ENCODE measurements at regions not wholly inside any gene's neighbourhood (a gene's known extent, or its start where the extent isn't known, plus 50 kb on each side); places are given as distances from the start of the nearest gene placed in this dataset.

DNA sequence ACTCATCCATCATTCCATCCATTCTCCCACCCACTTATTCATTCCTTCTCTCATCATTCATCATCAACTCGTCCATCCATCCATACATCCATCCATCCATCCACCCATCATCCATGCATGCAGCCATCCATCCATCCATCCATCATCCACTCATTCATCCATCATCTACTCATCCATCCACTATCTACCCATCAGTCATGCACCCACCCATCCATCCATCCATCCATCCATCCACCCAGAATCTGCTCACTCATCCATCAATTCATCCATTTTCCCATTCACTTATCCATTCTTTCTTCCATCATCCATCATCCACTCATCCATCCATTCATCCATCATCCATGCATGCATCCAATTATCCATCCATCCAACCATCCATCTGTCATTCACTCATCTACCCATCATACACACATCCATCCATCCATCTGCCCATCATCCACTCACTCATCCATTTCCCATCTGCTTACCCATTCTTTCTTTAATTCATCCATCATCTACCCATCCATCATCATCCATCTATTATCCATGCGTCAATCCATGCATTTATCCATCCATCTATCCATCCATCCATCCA lies 107.1 kb upstream of the WSCD2 start:
- no peaks in the 10 kb centered on the region for H3K4me1 ChIP-seq (ENCODE audit: control insufficient read depth, low read depth, low read length)
- H3K56ac ChIP-seq (ENCODE audit: low read length) = no peak overlapping the region
- H3K79me1 ChIP-seq (ENCODE audit: low read length) = no peaks in the 10 kb centered on the region
- WGBS (ENCODE audit: extremely low coverage, insufficient coverage, low lambda C conversion rate) = 100% methylated on average over 2 of the region's 2 CpGs
- no peaks in the 10 kb centered on the region for H3K27me3 ChIP-seq (ENCODE audit: insufficient read depth, low read length, poor library complexity)
- DNase-seq = no peak
- no peak overlapping the region for H2AK5ac ChIP-seq (ENCODE audit: low read length)
- no peak overlapping the region for H3K27ac ChIP-seq (ENCODE audit: low read depth, low read length)
- no peak overlapping the region for H4K5ac ChIP-seq (ENCODE audit: low read length)
- H3K36me3 ChIP-seq (ENCODE audit: control insufficient read depth, insufficient read depth, low read length) = no peaks in the 10 kb centered on the region
- no peak overlapping the region for H3K9ac ChIP-seq (ENCODE audit: low read length)
- H3K79me2 ChIP-seq (ENCODE audit: control insufficient read depth, insufficient read depth, low read length) = no peaks in the 10 kb centered on the region
- H2BK15ac ChIP-seq (replicated peaks; ENCODE audit: low read depth) = no peak overlapping the region
- H3K4me2 ChIP-seq (ENCODE audit: low read length) = no peak overlapping the region
- H3K23ac ChIP-seq (ENCODE audit: low read length) = no peak overlapping the region
- H2BK120ac ChIP-seq (ENCODE audit: low read depth, low read length) = no peak overlapping the region
- H3K4me3 ChIP-seq (ENCODE audit: low read length) = no peak overlapping the region
- H3K18ac ChIP-seq (ENCODE audit: low read length) = no peak overlapping the region
- no peak overlapping the region for H3K4ac ChIP-seq (ENCODE audit: low read depth, low read length)
- no peak overlapping the region for H4K8ac ChIP-seq (ENCODE audit: low read depth, low read length)
- no peak overlapping the region for H2BK5ac ChIP-seq (ENCODE audit: low read length)

DNA sequence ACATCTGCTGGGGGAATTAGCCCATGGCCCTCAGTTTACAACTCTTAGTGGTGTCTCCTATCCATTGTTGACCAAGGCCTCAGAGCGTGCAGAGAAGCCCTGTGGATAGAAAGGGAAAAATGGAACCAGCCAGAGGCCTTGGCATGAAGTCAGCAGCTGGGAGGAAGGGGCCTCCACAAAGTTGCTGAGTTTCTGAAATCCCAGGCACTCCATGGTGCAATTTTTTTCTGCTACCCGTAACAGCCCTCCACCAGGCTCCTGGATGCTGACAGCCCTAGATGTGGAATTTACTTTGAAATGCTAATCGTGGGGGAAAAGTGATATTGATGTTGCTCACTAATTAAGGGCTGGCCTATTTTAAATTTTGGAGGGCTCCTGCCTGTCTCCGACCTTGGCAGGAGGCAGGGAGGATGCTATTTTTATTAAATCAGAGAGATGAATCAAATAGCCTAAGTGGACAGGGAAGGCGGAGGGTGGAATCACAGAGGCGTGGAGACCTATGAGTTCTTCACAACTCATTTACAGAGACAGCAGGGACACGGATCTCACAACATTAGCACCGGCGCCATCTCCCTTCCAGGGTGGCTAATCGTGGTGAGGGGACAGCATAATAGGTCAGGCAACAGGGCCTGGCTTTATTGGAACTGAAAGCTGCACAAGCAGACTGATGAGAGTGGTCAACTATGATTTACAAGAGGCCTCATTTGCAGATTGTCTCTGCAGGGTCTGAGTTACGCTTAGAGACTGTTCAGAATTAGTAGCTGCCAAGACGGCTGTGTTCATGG lies 99.8 kb upstream of the WSCD2 start:
- H3K4me2 ChIP-seq (ENCODE audit: low read length) = no peak overlapping the region
- H2BK120ac ChIP-seq (ENCODE audit: low read depth, low read length) = no peak overlapping the region
- H4K8ac ChIP-seq (ENCODE audit: low read depth, low read length) = no peak overlapping the region
- H3K27ac ChIP-seq (ENCODE audit: low read depth, low read length) = no peak overlapping the region
- peak; percentile 70 for DNase-seq
- no peak overlapping the region for H3K23ac ChIP-seq (ENCODE audit: low read length)
- H3K9ac ChIP-seq (ENCODE audit: low read length) = no peak overlapping the region
- no peaks in the 10 kb centered on the region for H3K27me3 ChIP-seq (ENCODE audit: insufficient read depth, low read length, poor library complexity)
- no peak overlapping the region for H3K56ac ChIP-seq (ENCODE audit: low read length)
- no peak overlapping the region for H3K4ac ChIP-seq (ENCODE audit: low read depth, low read length)
- no peaks in the 10 kb centered on the region for H3K36me3 ChIP-seq (ENCODE audit: control insufficient read depth, insufficient read depth, low read length)
- H3K79me1 ChIP-seq (ENCODE audit: low read length) = no peaks in the 10 kb centered on the region
- no CpG with 5 or more reads among the region's 12 CpGs for WGBS (ENCODE audit: extremely low coverage, insufficient coverage, low lambda C conversion rate)
- H2AK5ac ChIP-seq (ENCODE audit: low read length) = no peak overlapping the region
- no peak overlapping the region for H2BK15ac ChIP-seq (replicated peaks; ENCODE audit: low read depth)
- no peak overlapping the region for H3K18ac ChIP-seq (ENCODE audit: low read length)
- H3K79me2 ChIP-seq (ENCODE audit: control insufficient read depth, insufficient read depth, low read length) = no peaks in the 10 kb centered on the region
- H3K4me3 ChIP-seq (ENCODE audit: low read length) = no peak overlapping the region
- H4K5ac ChIP-seq (ENCODE audit: low read length) = no peak overlapping the region
- no peak overlapping the region for H2BK5ac ChIP-seq (ENCODE audit: low read length)
- H3K4me1 ChIP-seq (ENCODE audit: control insufficient read depth, low read depth, low read length) = peaks cover 6% of the 10 kb centered on the region

DNA sequence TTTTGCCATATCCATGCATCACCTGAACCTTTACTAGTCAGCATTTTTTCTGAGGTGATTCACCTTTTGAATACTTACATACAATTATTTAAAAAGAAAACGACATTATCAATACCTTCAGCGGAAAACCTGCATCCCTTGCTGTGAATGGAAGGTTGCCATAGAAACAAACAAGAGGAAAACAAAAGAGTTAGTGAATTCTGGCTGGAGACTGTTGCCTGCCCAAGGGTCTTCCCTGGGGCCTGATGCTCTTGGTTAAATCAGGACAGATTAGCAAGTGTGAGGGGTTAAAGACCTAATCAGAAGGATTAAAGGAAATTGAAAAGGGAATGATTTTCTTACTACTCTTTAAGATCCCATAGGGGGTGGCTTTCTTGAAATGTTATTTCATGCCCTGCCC lies 96.0 kb upstream of the WSCD2 start:
- Histone ChIP-seq H3K27ac (ENCODE audit: low read depth, low read length) (no peak overlapping the region), H3K79me2 (ENCODE audit: control insufficient read depth, insufficient read depth, low read length) (no peaks in the 10 kb centered on the region), H3K56ac (ENCODE audit: low read length) (no peak overlapping the region), H3K4ac (ENCODE audit: low read depth, low read length) (no peak overlapping the region), H3K27me3 (ENCODE audit: insufficient read depth, low read length, poor library complexity) (no peaks in the 10 kb centered on the region), H2BK120ac (ENCODE audit: low read depth, low read length) (no peak overlapping the region), H2BK15ac (replicated peaks; ENCODE audit: low read depth) (no peak overlapping the region), H3K18ac (ENCODE audit: low read length) (no peak overlapping the region), H3K79me1 (ENCODE audit: low read length) (no peaks in the 10 kb centered on the region), H3K4me1 (ENCODE audit: control insufficient read depth, low read depth, low read length) (peaks cover 6% of the 10 kb centered on the region), H2AK5ac (ENCODE audit: low read length) (no peak overlapping the region), H4K5ac (ENCODE audit: low read length) (no peak overlapping the region), H3K4me2 (ENCODE audit: low read length) (no peak overlapping the region), H2BK5ac (ENCODE audit: low read length) (no peak overlapping the region), H3K36me3 (ENCODE audit: control insufficient read depth, insufficient read depth, low read length) (no peaks in the 10 kb centered on the region), H4K8ac (ENCODE audit: low read depth, low read length) (no peak overlapping the region), H3K4me3 (ENCODE audit: low read length) (no peak overlapping the region), H3K9ac (ENCODE audit: low read length) (no peak overlapping the region), H3K23ac (ENCODE audit: low read length) (no peak overlapping the region)
- WGBS (ENCODE audit: extremely low coverage, insufficient coverage, low lambda C conversion rate) = no CpG with 5 or more reads among the region's 2 CpGs
- DNase-seq = peak; percentile 93

DNA sequence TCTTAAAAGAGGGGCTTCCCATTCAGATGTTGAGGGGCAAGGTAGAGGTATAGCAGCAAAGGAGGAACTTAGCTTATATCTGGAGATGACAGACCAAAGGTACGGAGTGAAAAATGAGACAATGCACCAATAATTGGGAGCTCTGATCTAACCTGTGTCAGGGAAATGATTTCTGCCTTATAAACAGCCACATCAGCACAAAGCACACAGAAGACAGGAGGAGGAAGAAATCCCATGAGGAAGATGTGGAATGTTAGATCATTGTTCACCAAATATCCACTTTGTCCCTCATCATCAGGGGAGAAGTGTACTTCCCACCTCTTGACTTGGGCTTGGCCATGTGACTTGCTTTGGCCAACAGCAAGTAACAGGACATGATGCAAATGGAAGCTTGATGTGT lies 93.7 kb upstream of the WSCD2 start:
- Histone ChIP-seq H4K5ac (ENCODE audit: low read length) (no peak overlapping the region), H3K79me2 (ENCODE audit: control insufficient read depth, insufficient read depth, low read length) (no peaks in the 10 kb centered on the region), H2BK120ac (ENCODE audit: low read depth, low read length) (no peak overlapping the region), H3K23ac (ENCODE audit: low read length) (no peak overlapping the region), H3K9ac (ENCODE audit: low read length) (no peak overlapping the region), H2AK5ac (ENCODE audit: low read length) (no peak overlapping the region), H3K27ac (ENCODE audit: low read depth, low read length) (no peak overlapping the region), H3K4ac (ENCODE audit: low read depth, low read length) (no peak overlapping the region), H3K27me3 (ENCODE audit: insufficient read depth, low read length, poor library complexity) (no peaks in the 10 kb centered on the region), H3K4me2 (ENCODE audit: low read length) (no peak overlapping the region), H2BK5ac (ENCODE audit: low read length) (no peak overlapping the region), H4K8ac (ENCODE audit: low read depth, low read length) (no peak overlapping the region), H3K79me1 (ENCODE audit: low read length) (no peaks in the 10 kb centered on the region), H3K56ac (ENCODE audit: low read length) (no peak overlapping the region), H3K36me3 (ENCODE audit: control insufficient read depth, insufficient read depth, low read length) (no peaks in the 10 kb centered on the region), H2BK15ac (replicated peaks; ENCODE audit: low read depth) (no peak overlapping the region), H3K18ac (ENCODE audit: low read length) (no peak overlapping the region), H3K4me1 (ENCODE audit: control insufficient read depth, low read depth, low read length) (peaks cover 4% of the 10 kb centered on the region), H3K4me3 (ENCODE audit: low read length) (no peak overlapping the region)
- DNase-seq = no peak
- WGBS (ENCODE audit: extremely low coverage, insufficient coverage, low lambda C conversion rate) = no CpG with 5 or more reads among the region's 1 CpG

DNA sequence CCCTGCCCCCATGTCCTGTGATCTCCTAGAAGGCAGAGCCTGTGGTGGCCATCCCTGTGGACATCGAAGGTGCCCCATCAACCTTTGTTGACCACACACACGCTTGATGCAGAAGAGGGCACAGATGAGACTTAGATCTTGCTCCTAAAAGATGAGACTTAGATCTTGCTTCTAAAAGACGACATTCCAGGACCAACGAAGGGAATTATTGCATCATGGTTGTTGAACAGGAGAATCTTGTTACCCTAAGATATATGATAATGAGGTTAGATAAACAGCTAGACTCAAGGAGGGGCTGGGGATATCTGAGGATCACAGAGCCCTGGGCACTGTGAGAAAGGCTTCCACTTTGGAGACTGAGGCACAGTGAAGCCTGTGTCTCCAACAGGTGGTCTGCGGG lies 91.1 kb upstream of the WSCD2 start:
- H3K79me1 ChIP-seq (ENCODE audit: low read length) = no peaks in the 10 kb centered on the region
- no peak overlapping the region for H3K4me2 ChIP-seq (ENCODE audit: low read length)
- no peaks in the 10 kb centered on the region for H3K79me2 ChIP-seq (ENCODE audit: control insufficient read depth, insufficient read depth, low read length)
- no peak for DNase-seq
- no peak overlapping the region for H4K8ac ChIP-seq (ENCODE audit: low read depth, low read length)
- no CpG with 5 or more reads among the region's 5 CpGs for WGBS (ENCODE audit: extremely low coverage, insufficient coverage, low lambda C conversion rate)
- no peak overlapping the region for H4K5ac ChIP-seq (ENCODE audit: low read length)
- H3K4ac ChIP-seq (ENCODE audit: low read depth, low read length) = no peak overlapping the region
- no peaks in the 10 kb centered on the region for H3K27me3 ChIP-seq (ENCODE audit: insufficient read depth, low read length, poor library complexity)
- H2AK5ac ChIP-seq (ENCODE audit: low read length) = no peak overlapping the region
- H2BK15ac ChIP-seq (replicated peaks; ENCODE audit: low read depth) = no peak overlapping the region
- no peak overlapping the region for H3K27ac ChIP-seq (ENCODE audit: low read depth, low read length)
- no peak overlapping the region for H2BK5ac ChIP-seq (ENCODE audit: low read length)
- H3K56ac ChIP-seq (ENCODE audit: low read length) = no peak overlapping the region
- H3K4me3 ChIP-seq (ENCODE audit: low read length) = no peak overlapping the region
- H3K4me1 ChIP-seq (ENCODE audit: control insufficient read depth, low read depth, low read length) = peaks cover 7% of the 10 kb centered on the region
- H3K23ac ChIP-seq (ENCODE audit: low read length) = no peak overlapping the region
- no peaks in the 10 kb centered on the region for H3K36me3 ChIP-seq (ENCODE audit: control insufficient read depth, insufficient read depth, low read length)
- no peak overlapping the region for H3K18ac ChIP-seq (ENCODE audit: low read length)
- no peak overlapping the region for H2BK120ac ChIP-seq (ENCODE audit: low read depth, low read length)
- no peak overlapping the region for H3K9ac ChIP-seq (ENCODE audit: low read length)

DNA sequence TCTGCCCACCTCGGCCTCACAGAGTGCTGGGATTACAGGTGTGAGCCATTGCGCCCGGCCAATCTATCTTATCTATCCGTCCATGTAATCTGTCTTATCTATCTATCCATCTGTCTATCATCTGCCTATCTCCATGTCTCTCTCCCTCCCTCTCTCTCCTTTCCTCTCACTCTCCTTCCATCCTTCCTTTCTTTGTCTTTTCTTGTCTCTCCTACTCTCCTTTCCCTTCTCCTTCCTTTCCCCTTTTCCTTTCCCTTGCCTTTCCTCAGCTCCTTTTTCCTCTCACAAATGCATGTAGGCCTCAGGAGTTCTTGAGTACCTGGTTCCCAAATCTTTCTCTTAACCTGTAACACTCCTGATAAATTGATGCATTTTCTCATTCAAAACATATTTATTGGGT lies 89.3 kb upstream of the WSCD2 start:
- no peaks in the 10 kb centered on the region for H3K79me1 ChIP-seq (ENCODE audit: low read length)
- no peak overlapping the region for H3K9ac ChIP-seq (ENCODE audit: low read length)
- no peaks in the 10 kb centered on the region for H3K27me3 ChIP-seq (ENCODE audit: insufficient read depth, low read length, poor library complexity)
- no peak overlapping the region for H3K4me3 ChIP-seq (ENCODE audit: low read length)
- H4K8ac ChIP-seq (ENCODE audit: low read depth, low read length) = no peak overlapping the region
- no peak overlapping the region for H3K56ac ChIP-seq (ENCODE audit: low read length)
- no peak overlapping the region for H2AK5ac ChIP-seq (ENCODE audit: low read length)
- H4K5ac ChIP-seq (ENCODE audit: low read length) = no peak overlapping the region
- no peak overlapping the region for H3K18ac ChIP-seq (ENCODE audit: low read length)
- no peak overlapping the region for H3K4me2 ChIP-seq (ENCODE audit: low read length)
- H2BK15ac ChIP-seq (replicated peaks; ENCODE audit: low read depth) = no peak overlapping the region
- no peaks in the 10 kb centered on the region for H3K79me2 ChIP-seq (ENCODE audit: control insufficient read depth, insufficient read depth, low read length)
- H2BK5ac ChIP-seq (ENCODE audit: low read length) = no peak overlapping the region
- no peaks in the 10 kb centered on the region for H3K36me3 ChIP-seq (ENCODE audit: control insufficient read depth, insufficient read depth, low read length)
- peaks cover 7% of the 10 kb centered on the region for H3K4me1 ChIP-seq (ENCODE audit: control insufficient read depth, low read depth, low read length)
- no CpG with 5 or more reads among the region's 4 CpGs for WGBS (ENCODE audit: extremely low coverage, insufficient coverage, low lambda C conversion rate)
- no peak overlapping the region for H2BK120ac ChIP-seq (ENCODE audit: low read depth, low read length)
- no peak overlapping the region for H3K4ac ChIP-seq (ENCODE audit: low read depth, low read length)
- H3K27ac ChIP-seq (ENCODE audit: low read depth, low read length) = no peak overlapping the region
- no peak overlapping the region for H3K23ac ChIP-seq (ENCODE audit: low read length)
- no peak for DNase-seq

All from mesendoderm (in vitro differentiated cells).